Dedifferentiated amniotic fluid mesenchymal stem cell (primary cell): ENCODE measurements at regions not wholly inside any gene's neighbourhood (a gene's known extent, or its start where the extent isn't known, plus 50 kb on each side); places are given as distances from the start of the nearest gene placed in this dataset.
A peak's percentile ranks its signal among the peaks of the same experiment; 100 is the strongest.
"Not testable (repeated sequence)": the region's sequence is repeated elsewhere in the genome, so short reads cannot be mapped to it uniquely, and the experiment has no call there.

ENCODE experiments used
- DNase-seq: peaks from one replicate; pipeline ENCODE4 v3.0.0-alpha.2; 2016; ENCODE audit errors: extremely low spot score

DNA sequence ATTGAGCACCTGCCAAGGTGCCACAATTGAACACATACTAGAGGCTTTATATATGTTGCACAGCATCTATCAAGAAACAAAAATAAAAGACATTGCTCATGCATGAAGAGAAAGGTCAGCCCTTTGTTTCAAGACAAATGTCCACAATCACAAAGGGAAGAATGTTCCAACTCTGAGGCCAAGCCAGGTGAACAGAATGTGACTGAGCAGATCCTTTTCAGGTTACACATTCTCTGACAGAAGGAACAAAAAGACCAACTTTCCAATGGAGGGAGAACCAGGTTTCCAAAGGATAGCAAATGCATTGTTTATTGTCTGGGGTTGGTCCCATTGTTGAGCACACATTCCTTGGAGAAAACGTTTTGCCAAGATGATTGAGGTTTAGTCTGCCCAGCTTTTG is 50.2 kb upstream of the FAM174B start:
- no peak for DNase-seq

DNA sequence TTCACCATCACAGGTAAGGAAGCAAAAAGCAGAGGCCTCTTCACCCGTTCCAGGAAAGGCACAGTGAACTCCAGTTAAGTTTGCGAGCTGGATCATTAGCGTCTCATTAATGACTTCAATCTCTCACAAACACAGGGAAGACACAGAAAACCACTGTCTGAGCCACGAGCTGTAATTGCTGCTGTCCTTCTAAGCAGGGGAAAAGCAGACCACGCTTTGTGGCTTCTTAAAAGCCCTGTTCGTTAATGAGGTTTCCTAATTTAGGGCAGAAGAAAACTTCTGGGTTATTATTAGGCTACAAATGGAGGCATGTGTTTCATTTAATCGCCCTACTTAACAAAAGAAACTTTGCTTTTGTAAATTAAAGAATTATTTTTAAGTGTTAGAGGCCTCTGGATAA is 50.6 kb upstream of the FAM174B start:
- no peak for DNase-seq

DNA sequence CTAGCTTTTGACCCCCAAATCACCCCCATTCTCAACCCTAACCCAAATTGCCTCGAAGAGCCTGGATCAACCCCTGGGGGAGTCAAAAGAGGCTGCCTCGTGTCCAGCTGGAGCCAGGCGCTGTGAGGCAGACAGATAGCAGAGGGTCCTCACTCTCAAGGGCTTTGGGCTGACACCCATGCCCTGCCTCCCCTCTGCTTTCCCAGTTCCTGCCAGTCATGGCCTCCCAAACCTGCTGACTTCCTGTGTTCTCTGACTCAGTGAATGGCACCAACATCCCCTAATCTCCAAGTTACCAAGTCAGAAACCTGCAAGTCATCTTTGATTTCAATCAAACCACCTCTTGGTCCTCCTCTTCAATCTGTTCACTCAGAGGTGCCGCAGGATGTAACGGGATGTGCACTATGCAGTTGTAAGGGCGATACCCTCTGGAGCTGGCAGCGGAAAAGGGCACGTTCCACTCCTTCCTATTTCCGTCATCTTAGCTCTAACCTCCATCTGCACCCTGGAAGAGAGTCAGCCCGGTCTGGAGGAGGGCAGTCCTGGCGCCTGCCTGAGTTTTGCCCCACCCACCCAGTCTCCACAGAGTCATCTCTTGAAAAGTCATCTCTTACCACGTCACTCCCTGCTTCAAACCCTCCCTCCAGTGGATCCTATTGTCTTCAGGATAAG is 52.4 kb upstream of the FAM174B start:
- no peak for DNase-seq

DNA sequence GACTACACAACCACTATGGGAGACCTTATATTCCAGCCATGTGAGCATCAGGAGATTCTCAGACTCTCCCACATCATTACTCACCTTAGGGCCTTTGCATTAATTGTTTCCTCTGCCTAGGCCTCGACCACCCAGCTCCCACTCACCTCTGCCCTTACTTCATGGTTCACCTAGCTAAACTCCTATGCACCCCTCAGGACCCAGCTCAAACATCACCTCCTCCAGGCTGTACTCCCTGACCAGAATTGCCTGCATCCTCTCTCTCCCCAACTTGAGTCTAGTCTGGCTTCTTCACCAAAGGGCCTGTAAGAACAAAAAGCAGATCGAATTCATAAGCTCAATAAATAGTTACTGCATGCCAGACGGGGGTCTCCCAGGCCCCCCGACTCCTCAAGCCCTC is 53.1 kb upstream of the FAM174B start:
- no peak for DNase-seq

DNA sequence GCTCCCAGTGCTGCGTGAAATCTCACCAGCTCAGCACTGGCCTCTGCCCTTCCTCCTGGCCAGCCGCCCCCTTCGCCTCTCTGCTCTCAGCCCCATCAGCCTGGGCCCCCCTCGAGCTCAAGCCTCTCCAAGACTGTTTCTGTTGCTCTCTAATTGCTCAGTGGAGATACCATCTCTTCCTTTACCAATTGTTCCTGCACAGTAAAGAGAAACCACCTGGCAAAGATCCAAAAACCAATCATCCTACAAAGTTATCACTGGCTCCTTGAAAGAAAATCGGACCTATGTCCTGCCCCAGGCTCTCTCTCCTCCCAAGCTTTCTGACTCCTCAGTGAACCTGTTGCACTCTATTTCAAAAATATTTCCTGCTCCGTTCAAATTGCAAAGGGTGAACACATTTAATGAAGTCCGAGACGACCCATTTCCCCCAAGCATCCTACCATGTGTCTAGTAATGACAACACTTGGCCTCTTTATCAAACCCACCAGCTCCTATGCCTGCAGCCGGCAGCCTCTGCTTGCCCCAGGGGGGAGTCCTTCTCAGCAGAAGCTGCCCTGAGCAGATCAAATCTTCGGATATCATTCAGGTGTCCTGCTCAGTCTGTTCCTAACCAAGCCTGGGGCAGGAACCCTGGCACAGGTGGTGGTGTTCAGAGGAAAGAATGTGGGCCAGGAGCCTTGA is 53.7 kb upstream of the FAM174B start:
- DNase-seq = no peak

DNA sequence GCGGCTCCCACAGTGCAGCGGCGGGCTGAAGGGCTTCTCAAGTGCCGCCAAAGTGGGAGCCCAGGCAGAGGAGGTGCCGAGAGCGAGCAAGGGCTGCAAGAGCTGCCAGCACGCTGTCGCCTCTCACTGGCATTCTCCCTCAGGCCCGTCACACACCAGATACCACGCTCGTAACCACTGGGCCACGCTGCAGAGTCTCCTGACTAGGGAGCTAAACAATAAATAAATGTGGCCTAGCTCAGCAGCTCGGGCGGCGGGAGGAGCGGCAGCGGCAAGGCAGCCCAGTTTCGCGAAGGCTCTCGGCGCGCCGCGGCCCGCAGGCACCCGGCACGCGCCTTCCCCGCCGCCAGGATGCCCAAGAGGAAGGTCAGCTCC is 55.9 kb upstream of the FAM174B start:
- no peak for DNase-seq

DNA sequence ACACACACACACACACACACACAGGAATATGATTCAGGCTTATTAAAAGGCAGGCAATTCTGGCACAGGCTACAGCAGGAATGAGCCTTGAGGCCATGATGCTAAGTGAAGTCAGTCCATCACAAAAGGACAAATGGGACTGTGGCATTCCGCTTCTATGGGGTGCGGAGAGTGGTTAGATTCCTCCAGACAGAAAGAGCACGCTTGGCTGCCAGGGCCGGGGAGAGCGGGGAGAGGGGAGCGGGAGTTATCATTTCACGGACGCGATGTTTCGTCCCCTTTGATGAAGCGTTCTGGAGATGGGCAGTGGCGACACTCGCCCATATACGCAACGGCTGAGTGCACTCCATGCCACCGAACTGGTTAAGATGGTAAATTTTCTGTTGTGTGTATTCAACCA is 58.5 kb upstream of the FAM174B start:
- peak; percentile 31 for DNase-seq

DNA sequence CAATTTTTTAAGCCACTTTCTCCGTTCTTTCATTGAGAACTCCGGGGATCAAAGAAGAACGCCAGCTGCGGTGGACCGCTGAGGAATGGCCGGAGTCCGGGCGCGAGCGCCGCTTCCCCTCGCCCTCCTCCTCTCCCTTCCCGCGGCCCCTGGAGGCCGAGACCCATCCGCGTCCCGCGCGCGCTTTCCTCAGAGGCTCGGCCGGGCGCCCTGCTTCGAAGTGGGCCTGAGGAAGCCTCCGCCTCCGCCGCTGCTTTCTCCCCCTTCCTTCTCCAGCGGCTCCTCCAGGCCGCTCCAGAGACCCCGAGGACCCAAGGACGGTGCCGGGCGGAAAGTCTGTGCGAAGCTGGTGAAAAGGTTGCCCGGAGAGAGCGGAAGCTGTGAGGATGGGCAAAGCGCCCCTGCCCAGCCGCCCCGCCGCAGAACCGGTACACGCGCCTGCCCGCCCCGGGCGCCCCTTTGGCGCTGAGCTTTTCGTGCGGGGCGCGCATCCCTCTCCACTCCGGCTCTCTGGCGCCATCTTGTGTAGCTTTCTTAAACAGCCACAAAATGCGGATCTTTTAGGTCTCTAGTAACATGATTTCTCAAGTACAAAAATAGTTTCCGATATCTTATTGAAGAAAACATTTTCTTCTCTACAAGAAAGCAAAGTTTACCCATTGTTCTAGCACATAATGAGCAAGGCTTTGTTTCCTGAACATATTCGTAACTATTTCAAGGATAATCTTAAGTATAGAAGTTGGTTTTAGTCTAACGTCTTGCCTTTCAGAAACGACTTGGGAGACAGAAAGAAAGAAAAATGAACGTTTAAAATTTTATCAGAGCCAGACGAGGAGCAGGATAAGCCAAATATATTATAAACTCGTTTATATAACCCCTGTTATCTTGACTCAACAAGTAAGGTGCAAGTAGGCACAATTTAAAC is 59.2 kb upstream of the FAM174B start:
- DNase-seq = peak; percentile 81

DNA sequence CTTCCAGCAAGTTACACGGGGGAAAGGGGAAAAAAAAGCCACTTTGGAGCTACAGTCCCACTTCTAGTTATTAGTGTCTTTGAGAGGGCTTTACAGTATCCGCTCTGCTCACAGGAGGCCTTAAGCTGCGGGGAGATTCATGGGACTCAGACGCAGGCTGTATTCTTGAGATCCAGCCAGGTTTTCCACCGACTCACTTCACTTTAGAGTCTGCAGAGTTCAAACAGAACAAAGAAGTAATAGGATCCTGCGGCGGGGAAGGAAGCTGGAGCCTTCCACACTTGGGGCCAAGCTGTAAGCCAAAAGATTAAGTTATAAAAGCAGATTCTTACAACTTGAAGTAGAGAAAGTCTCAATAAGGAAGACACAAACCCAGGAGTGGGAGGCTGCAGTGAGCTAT is 60.2 kb upstream of the FAM174B start:
- peak; percentile 16 for DNase-seq

DNA sequence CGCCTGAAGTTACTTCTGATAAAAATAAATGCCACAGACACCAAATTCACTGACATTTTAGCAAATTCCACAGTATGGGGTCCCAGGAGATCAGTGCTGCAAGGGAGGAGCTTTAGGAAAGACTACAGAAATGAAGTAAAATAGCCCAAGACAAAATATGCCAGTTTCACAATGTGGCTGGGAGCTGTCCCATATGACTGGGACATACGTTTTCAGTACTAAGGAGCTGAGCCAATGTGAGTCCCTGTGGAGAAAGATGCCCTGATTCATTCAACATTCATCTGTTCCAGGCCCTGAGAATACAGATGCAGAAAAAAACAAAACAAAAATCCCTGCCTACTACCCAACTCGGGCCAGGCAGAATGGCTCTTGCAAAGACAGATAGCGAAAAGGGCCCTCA is 63.4 kb upstream of the FAM174B start:
- no peak for DNase-seq

DNA sequence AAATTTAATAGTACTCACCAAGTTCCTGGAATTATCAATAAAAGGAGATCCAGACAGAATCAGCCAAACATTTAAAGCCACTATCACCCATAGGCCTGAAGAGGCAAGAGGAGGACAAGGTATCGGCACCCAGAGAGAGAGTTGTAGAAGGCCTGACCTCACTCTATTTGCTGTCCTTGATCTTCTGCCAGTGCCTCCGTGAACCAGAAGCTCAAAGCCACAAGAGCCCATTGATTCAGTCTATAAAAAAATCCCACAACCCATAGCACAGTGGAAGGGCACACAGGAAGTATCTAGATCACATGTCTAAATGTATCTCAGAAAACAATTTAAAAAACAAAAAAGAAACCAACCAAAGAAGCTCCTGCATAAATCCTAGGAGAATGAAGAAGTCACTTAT is 68.6 kb upstream of the FAM174B start:
- no peak for DNase-seq

DNA sequence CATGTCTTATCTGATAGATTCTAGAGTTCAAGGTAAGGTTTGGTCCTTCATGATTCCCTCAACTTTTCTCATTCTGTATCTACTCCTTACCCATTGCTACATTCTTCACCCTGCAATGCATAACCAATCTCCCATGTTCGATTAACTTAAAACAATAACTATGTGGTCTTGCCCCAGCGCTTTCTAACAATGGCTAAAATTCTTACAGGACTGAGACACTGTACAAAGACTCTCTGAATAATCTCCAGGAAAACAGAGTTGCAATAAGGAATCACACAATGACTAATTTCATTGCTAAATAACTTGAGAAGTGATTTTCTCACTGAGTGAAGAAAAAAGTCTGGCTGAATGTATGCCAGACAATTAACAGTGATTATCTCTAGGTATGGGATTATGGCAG is 69.6 kb upstream of the FAM174B start:
- no peak for DNase-seq

DNA sequence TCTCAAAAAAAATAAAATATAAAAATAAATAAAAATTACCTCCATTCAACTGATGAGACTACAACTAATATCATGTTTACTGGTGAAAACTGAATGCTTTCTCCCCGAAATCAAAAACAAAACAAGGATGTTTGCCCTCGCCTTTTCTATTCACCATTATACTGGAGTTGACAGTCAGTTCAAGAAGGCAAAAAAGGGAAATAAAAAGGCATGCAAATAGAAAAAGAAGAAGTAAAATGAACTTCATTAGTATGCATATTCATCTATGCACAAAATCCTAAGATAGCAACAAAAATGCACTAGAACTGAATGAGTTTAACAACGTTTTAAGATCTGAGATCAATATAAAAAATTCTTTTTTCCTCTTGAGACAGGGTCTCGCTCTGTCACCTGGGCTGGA is 72.7 kb upstream of the FAM174B start:
- no peak for DNase-seq

DNA sequence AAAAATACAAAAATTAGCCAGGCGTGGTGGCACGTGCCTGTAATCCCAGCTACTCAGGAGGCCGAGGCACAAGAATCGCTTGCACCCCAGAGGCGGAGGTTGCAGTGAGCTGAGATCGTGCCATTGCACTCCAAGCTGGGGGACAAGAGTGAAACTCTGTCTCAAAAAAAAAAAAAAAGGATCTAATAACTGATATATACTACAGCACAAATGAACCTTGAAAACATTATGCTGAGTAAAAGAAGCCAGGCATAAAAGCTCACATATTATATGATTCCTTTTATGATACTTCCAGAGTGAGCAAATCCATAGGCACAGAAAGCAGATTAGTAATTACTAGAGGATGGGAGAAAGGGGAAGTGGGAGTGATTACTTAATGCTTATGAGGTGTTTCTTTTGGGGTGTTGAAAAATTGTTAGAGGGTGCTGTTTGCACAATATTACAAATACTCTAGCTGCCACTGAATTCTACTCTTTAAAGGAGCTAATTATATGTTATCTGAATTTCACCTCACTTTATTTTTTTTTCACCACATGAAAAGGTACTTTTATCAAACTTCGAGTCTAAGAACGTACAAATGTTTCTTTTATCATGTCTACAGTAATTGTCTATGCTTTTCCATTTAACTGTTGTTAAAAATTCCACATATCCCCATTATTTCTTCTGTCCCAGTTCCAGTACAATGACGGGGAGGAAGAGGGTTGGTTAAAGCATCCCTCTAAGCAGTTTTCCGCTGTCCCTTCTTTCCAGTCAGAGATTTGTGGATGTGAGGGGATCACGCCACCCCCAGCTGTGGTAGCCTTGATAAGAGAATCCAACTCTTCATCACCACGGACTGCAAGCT is 77.7 kb upstream of the FAM174B start:
- no peak for DNase-seq

DNA sequence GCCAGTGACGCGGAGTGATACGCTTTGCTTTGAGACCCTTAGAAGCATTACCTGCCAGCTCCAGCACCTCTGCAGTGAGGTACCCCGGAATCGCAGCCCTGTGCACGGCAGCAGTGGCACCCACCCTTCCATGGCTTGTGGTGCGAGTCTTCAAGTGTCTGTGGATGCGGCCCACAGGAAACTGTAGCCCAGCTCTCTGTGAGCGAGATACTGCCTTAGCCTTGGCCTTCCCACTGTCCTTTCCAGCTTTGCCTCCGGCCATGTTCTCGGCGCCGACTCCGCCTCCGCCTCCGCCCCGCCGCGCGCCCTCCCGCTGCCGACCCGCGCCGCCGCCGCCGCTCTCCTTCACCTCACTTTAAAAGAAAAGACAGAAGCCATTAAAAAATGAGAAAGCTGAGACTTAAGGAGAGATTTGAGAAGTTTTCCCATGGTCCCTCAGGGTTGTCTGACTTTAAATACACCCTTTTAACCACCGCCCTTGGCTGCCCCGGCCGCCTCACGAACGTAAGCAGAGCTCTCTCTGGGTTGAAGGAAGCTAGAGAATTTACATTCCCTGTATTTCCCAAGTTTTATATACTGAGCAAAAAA is 78.5 kb upstream of the FAM174B start:
- DNase-seq = no peak

DNA sequence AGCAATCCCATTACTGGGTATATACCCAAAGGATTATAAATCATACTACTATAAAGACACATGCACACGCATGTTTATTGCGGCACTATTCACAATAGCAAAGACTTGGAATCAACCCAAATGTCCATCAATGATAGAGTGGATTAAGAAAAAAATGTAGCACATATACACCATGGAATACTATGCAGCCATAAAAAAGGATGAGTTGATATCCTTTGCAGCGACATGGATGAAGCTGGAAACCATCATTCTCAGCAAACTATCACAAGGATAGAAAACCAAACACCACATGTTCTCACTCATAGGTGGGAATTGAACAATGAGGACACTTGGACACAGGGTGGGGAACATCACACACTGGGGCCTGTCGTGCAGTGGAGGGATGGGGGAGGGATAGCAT is 83.7 kb upstream of the FAM174B start:
- DNase-seq = not testable (repeated sequence)

DNA sequence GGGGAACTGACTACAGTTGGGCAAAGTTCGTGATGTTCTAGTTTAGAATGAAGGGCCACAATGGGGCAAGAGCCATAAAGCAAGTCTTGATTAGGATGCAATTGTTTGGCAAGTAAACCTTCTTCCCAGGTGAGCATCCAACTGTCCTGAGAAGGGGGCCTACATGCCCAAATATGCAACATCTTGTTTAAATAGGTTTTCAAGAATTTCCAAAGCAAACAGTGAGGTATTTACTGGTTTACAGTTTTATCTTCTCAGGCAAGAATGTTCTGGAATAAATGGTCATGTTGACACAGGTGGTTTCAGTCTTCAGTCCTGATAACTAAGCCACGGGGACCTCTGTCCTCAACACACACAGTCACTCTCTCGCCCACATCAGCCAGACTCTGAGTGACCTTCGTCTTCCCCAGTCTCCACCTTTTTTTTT is 90.3 kb upstream of the FAM174B start:
- DNase-seq = no peak

DNA sequence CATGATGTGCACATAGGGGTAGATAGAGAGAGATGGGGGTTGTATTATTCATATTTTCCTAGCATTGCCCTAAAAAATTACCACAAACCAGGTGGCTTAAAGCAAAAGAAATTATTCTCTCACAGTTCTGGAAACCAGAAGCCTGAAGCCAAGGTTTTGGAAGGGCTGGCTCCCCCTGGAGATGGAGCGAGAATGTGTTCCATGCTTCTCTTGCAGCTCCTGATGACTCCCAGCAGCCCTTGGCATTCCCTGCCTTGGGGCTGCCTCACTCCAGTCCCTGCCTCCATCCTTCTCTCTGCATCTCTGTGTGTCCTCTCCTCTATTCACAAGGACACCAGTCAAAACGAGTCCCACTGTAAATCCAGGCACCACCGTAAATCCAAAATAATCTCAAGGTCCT is 91.5 kb upstream of the FAM174B start:
- DNase-seq = no peak

DNA sequence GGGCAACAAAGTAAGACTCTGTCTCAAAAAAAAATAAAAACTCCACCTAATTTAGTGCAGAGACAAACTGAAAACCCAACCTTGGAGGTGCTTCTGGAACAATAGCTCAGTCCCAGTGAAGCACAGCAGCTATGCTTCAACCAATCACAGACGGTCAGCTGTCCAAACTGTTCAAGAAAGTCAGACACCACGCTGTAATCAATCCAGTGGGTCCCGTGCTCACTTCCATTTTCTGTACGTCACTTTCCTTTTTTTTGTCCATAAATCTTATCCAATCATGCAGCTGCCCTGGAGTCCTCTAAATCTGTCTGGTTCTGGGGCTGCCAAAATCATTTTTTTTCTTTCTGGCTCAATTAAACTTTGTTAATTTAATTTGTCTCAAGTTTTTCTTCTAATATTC is 93.6 kb upstream of the FAM174B start:
- no peak for DNase-seq

DNA sequence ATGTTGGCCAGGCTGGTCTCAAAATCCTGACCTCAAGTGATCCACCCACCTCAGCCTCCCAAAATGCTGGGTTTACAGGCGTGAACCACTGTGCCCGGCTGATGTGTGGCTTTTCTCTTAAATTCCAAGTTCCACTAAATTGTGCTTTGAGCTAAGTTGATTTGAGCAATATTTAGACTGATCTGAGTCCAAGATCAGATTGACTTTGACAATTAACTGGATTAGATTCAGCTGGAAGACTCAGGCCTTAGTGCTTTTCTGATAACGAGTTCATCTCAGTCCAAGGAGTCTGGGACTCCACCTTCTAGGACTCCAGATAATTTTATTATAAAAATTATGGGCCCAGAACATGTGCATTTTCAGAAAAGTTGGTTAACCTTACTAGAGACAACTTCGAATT is 94.4 kb upstream of the FAM174B start:
- no peak for DNase-seq

DNA sequence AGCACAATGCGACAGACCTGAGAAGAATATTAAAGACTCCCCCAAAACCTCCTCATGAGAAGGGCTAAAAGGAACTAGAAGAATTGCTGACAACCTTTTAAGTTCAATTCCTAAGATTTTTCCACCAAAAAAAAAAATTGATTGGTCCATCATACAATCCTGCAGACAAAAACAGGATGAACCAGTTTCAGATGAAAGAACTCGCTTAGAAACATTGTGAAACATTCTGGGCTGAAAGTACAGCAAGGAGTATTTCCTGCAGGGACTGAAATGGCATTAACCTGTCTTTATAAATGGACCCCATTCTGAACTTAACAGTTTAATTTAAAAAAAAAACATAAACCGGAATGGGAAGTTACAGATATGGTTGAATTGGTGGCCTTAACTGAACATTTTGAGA is 96.0 kb upstream of the FAM174B start:
- no peak for DNase-seq

DNA sequence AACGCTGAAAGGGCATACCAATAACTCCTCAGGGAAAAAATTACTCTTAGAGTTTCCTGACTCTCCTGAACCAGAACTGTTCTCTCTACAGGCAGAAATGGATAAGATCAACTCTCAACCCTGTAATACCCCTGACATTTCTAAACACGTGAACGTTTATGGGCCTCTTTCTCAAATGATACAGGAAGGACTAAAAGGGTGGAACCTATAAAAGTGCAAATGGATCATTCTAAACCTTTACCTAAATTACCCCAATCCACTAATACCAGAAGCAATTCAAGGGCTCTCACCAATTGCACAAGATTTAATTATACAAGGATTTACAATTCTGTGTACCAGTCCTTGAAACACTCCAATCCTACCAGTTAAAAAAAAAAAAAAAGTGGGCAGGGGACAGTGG is 98.0 kb upstream of the FAM174B start:
- DNase-seq = no peak
